HCT116 (cell line): ENCODE measurements at regions not wholly inside any gene's neighbourhood (a gene's known extent, or its start where the extent isn't known, plus 50 kb on each side); places are given as distances from the start of the nearest gene placed in this dataset.

ENCODE experiments used
- ATAC-seq: fragments of 200-7000 bp; cut with Tn5 transposase; 2 replicates; pipeline ENCODE4 v1.9.1; 2020; ENCODE audit warnings: mild to moderate bottlenecking, moderate library complexity
- BruUV-seq: library from RNA; stranded (reverse); fragments of 400-500 nt; replicated peaks from 2 replicates; lab custom pipeline; 2021; lab: Mats Ljungman, UMichigan
- CTCF ChIA-PET: fragments of 300-600 bp; sonication (Branson Sonifier 250); formaldehyde crosslinking; loops from one replicate; lab custom pipeline; 2021; ENCODE audit warnings: antibody characterized with exemption; lab: Charles Lee
- POLR2A ChIA-PET: fragments of 300-600, 350-600 bp; sonication (Branson Sonifier 250); formaldehyde crosslinking; loops from one replicate; lab custom pipeline; 2021; ENCODE audit warnings: antibody characterized with exemption; lab: Charles Lee
- RAD21 ChIA-PET, 2 experiments: fragments of 300-600 bp; sonication (Branson Sonifier 250); formaldehyde crosslinking; loops; one replicate each; lab custom pipeline; 2023; ENCODE audit warnings: low total read pairs in 2 of 2; ENCODE audit not compliant: uncharacterized antibody in 2 of 2, unreplicated experiment in 2 of 2, low non-redundant PET in 1 of 2; lab: Charles Lee
- DNase-seq: peaks from one replicate; pipeline ENCODE4 v3.0.0-alpha.2; 2010; ENCODE audit warnings: low read depth, low spot score
- H2AFZ ChIP-seq: fragments of 200-600 bp; shearing (Covaris generic), sonication (generic); 2 replicates; pipeline ENCODE4 v1.6.1; 2017; ENCODE audit warnings: low read depth, mixed run types, mixed read lengths, antibody characterized with exemption, low read length; ENCODE audit not compliant: poor library complexity, severe bottlenecking
- H3K27ac ChIP-seq: 2 replicates; pipeline ENCODE4 v1.5.1; 2012; ENCODE audit warnings: low read depth, low read length
- H3K27me3 ChIP-seq: fragments of 200-600 bp; sonication (generic); 2 replicates; pipeline ENCODE4 v1.6.1; 2016; ENCODE audit warnings: mixed run types, low read length, mixed read lengths; ENCODE audit not compliant: insufficient read depth
- H3K36me3 ChIP-seq, 2 experiments: fragments of 200-500 bp in 1 of 2; fragments of 200-600 bp in 1 of 2; sonication (Bioruptor generic) in 1 of 2; sonication (generic) in 1 of 2; 2 replicates each; pipeline versions ENCODE4 v1.5.1 to v1.6.1; 2014 to 2016; ENCODE audit warnings: low read length in 2 of 2, inconsistent platforms in 1 of 2, mixed read lengths in 1 of 2, mixed run types in 1 of 2; ENCODE audit not compliant: insufficient read depth in 2 of 2, control insufficient read depth in 1 of 2
- H3K4me1 ChIP-seq, 2 experiments: fragments of 200-600 bp in 1 of 2; sonication (generic) in 1 of 2; 2 replicates each; pipeline versions ENCODE4 v1.5.1 to v1.6.1; 2012 to 2017; ENCODE audit warnings: low read length in 2 of 2, inconsistent platforms in 1 of 2, mild to moderate bottlenecking in 1 of 2, mixed read lengths in 1 of 2, mixed run types in 1 of 2, moderate library complexity in 1 of 2; ENCODE audit not compliant: insufficient read depth in 2 of 2, control insufficient read depth in 1 of 2
- H3K4me2 ChIP-seq: fragments of 200-600 bp; sonication (generic); 2 replicates; pipeline ENCODE4 v1.6.1; 2017; ENCODE audit warnings: mixed run types, low read length, mixed read lengths
- H3K4me3 ChIP-seq, 2 experiments: fragments of 200-600 bp in 1 of 2; sonication (generic) in 1 of 2; replicated peaks in 1 of 2; 2 replicates each; pipeline ENCODE4 v1.5.1; 2011 to 2016; ENCODE audit warnings: low read length in 2 of 2, control low read depth in 1 of 2, low read depth in 1 of 2, mild to moderate bottlenecking in 1 of 2, mixed read lengths in 1 of 2, mixed run types in 1 of 2
- H3K79me2 ChIP-seq: fragments of 200-600 bp; sonication (generic); 2 replicates; pipeline ENCODE4 v1.6.1; 2017; ENCODE audit warnings: mild to moderate bottlenecking, mixed run types, low read length, moderate library complexity, mixed read lengths; ENCODE audit not compliant: insufficient read depth
- H3K9ac ChIP-seq: fragments of 200-600 bp; sonication (generic); 2 replicates; pipeline ENCODE4 v1.6.1; 2016; ENCODE audit warnings: low read length, mixed read lengths
- H3K9me2 ChIP-seq: fragments of 200-600 bp; sonication (generic), shearing (Covaris generic); 2 replicates; pipeline ENCODE4 v1.6.1; 2017; ENCODE audit warnings: mixed run types, mild to moderate bottlenecking, moderate library complexity; ENCODE audit not compliant: insufficient read depth
- H3K9me3 ChIP-seq, 2 experiments: fragments of 200-500 bp in 1 of 2; fragments of 200-600 bp in 1 of 2; sonication (Bioruptor generic) in 1 of 2; sonication (generic) in 1 of 2; 2 replicates each; pipeline ENCODE4 v1.6.1; 2014 to 2017; ENCODE audit warnings: low read length in 2 of 2, mixed read lengths in 2 of 2, inconsistent platforms in 1 of 2, low read depth in 1 of 2, mild to moderate bottlenecking in 1 of 2, mixed run types in 1 of 2, moderate library complexity in 1 of 2; ENCODE audit not compliant: control insufficient read depth in 1 of 2, insufficient read depth in 1 of 2
- H4K20me1 ChIP-seq: fragments of 200-600 bp; sonication (generic), shearing (Covaris generic); 2 replicates; pipeline ENCODE4 v1.6.1; 2017; ENCODE audit warnings: mixed run types, mild to moderate bottlenecking, moderate library complexity; ENCODE audit not compliant: insufficient read depth
- CBX3 ChIP-seq: IDR thresholded peaks from 2 replicates; pipeline ENCODE4 v1.6.1; 2012; ENCODE audit warnings: low read depth
- EZH2phosphoT487 ChIP-seq: fragments of 200-600 bp; IDR thresholded peaks from 2 replicates; pipeline ENCODE4 v1.6.1; 2018; ENCODE audit warnings: antibody characterized with exemption, borderline replicate concordance
- JUND ChIP-seq: IDR thresholded peaks from 2 replicates; pipeline ENCODE4 v1.6.1; 2012
- POLR2A ChIP-seq: IDR thresholded peaks from 2 replicates; pipeline ENCODE4 v1.7.0; 2011; ENCODE audit warnings: borderline replicate concordance; ENCODE audit not compliant: insufficient read depth, insufficient read length; ENCODE audit errors: extremely low read depth
- POLR2AphosphoS5 ChIP-seq: IDR thresholded peaks from 2 replicates; pipeline ENCODE4 v1.6.1; 2011; ENCODE audit warnings: mild to moderate bottlenecking, low read depth, low read length, moderate library complexity
- RAD21 ChIP-seq: IDR thresholded peaks from 2 replicates; pipeline ENCODE4 v1.6.1; 2012; ENCODE audit warnings: low read depth, mild to moderate bottlenecking
- SIN3A ChIP-seq: IDR thresholded peaks from 2 replicates; pipeline ENCODE4 v1.6.1; 2012; ENCODE audit warnings: low read depth
- SP1 ChIP-seq: IDR thresholded peaks from 2 replicates; pipeline ENCODE4 v1.6.1; 2012; ENCODE audit warnings: low read depth
- SRF ChIP-seq: IDR thresholded peaks from 2 replicates; pipeline ENCODE4 v1.6.1; 2012; ENCODE audit warnings: low read depth
- TCF7L2 ChIP-seq: IDR thresholded peaks from 2 replicates; pipeline ENCODE4 v1.7.0; 2011; ENCODE audit warnings: borderline replicate concordance, inconsistent platforms; ENCODE audit not compliant: insufficient read depth, insufficient read length; ENCODE audit errors: extremely low read depth
- YY1 ChIP-seq: IDR thresholded peaks from 2 replicates; pipeline ENCODE4 v1.6.1; 2011; ENCODE audit warnings: low read length, low read depth, moderate library complexity, mild to moderate bottlenecking; ENCODE audit not compliant: insufficient replicate concordance; ENCODE audit errors: extremely low read depth
- ZBTB33 ChIP-seq: IDR thresholded peaks from 2 replicates; pipeline ENCODE4 v1.6.1; 2011; ENCODE audit warnings: mild to moderate bottlenecking, low read length, moderate library complexity; ENCODE audit not compliant: insufficient replicate concordance; ENCODE audit errors: extremely low read depth
- ZNF274 ChIP-seq: fragments of 200-500 bp; sonication (Bioruptor generic); IDR thresholded peaks from 2 replicates; pipeline ENCODE4 v1.6.1; 2014; ENCODE audit warnings: mild to moderate bottlenecking, low read depth, low read length, inconsistent platforms
- intact Hi-C: fragments of 100-400 bp; cut with micrococcal nuclease; formaldehyde crosslinking; loops from 2 replicates; pipeline ENCODE4 v1.10.0; 2022
- TF ChIP-seq, protein P1 (sequence below): IDR thresholded peaks from 2 replicates; pipeline ENCODE4 v1.6.1; 2012; ENCODE audit warnings: low read depth
- TF ChIP-seq, protein P2 (sequence below): IDR thresholded peaks from 2 replicates; pipeline ENCODE4 v1.6.1; 2012
- TF ChIP-seq, protein P3 (sequence below), 3 experiments: fragments of 200-600 bp in 1 of 3; sonication (generic) in 1 of 3; IDR thresholded peaks in 2 of 3; conservative IDR thresholded peaks in 1 of 3; 2 replicates each; pipeline ENCODE4 v1.5.1; 2012 to 2017; ENCODE audit warnings: low read depth in 2 of 3, low read length in 2 of 3, antibody characterized with exemption in 1 of 3, borderline replicate concordance in 1 of 3, control low read depth in 1 of 3, mild to moderate bottlenecking in 1 of 3, mixed read lengths in 1 of 3, mixed run types in 1 of 3, moderate library complexity in 1 of 3; ENCODE audit not compliant: insufficient read depth in 1 of 3

DNA sequence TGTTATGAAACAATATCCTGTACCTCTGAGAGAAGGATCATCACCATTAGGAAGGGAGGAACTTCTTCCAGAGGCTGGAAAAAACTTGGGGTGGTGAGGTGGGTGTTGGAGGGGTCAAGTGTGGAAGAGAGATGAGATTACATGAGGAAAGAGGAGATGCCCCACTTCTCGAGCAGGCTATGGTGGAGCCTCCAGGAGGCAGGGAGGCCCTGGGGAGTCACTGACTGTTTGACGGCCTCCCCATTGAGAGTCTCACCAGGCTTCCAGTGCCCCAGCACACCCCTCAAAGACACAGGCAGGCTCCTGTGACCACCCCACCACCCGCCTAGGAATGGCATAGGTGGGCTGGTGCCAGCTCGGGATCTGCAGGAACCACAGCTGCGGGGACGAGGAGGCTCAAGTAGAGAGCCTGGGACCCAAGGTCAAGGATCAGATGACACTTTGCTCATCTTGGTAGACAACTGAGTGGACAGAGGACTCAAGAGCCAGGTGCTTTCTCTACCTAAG lies 185.3 kb upstream of the GDF10 start:
- ChIA-PET CTCF (no interaction called here), RAD21 (no interaction called here)
- no peaks in the 10 kb centered on the region for H3K9me3 ChIP-seq

More for the DNA sequence above, 185.3 kb upstream of the GDF10 start:
- H3K9me2 ChIP-seq = no peaks in the 10 kb centered on the region
- TF ChIP-seq TCF7L2 (no peak), POLR2A (no peak), EZH2phosphoT487 (no peak), SP1 (no peak), RAD21 (no peak), ZBTB33 (no peak), ZNF274 (no peak), SIN3A (no peak), POLR2AphosphoS5 (no peak), YY1 (no peak), SRF (no peak), JUND (no peak), CBX3 (no peak)
- TF ChIP-seq, protein P1, sequence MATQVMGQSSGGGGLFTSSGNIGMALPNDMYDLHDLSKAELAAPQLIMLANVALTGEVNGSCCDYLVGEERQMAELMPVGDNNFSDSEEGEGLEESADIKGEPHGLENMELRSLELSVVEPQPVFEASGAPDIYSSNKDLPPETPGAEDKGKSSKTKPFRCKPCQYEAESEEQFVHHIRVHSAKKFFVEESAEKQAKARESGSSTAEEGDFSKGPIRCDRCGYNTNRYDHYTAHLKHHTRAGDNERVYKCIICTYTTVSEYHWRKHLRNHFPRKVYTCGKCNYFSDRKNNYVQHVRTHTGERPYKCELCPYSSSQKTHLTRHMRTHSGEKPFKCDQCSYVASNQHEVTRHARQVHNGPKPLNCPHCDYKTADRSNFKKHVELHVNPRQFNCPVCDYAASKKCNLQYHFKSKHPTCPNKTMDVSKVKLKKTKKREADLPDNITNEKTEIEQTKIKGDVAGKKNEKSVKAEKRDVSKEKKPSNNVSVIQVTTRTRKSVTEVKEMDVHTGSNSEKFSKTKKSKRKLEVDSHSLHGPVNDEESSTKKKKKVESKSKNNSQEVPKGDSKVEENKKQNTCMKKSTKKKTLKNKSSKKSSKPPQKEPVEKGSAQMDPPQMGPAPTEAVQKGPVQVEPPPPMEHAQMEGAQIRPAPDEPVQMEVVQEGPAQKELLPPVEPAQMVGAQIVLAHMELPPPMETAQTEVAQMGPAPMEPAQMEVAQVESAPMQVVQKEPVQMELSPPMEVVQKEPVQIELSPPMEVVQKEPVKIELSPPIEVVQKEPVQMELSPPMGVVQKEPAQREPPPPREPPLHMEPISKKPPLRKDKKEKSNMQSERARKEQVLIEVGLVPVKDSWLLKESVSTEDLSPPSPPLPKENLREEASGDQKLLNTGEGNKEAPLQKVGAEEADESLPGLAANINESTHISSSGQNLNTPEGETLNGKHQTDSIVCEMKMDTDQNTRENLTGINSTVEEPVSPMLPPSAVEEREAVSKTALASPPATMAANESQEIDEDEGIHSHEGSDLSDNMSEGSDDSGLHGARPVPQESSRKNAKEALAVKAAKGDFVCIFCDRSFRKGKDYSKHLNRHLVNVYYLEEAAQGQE = no peak
- TF ChIP-seq, protein P2, sequence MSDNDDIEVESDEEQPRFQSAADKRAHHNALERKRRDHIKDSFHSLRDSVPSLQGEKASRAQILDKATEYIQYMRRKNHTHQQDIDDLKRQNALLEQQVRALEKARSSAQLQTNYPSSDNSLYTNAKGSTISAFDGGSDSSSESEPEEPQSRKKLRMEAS = no peak
- TF ChIP-seq, protein P3, sequence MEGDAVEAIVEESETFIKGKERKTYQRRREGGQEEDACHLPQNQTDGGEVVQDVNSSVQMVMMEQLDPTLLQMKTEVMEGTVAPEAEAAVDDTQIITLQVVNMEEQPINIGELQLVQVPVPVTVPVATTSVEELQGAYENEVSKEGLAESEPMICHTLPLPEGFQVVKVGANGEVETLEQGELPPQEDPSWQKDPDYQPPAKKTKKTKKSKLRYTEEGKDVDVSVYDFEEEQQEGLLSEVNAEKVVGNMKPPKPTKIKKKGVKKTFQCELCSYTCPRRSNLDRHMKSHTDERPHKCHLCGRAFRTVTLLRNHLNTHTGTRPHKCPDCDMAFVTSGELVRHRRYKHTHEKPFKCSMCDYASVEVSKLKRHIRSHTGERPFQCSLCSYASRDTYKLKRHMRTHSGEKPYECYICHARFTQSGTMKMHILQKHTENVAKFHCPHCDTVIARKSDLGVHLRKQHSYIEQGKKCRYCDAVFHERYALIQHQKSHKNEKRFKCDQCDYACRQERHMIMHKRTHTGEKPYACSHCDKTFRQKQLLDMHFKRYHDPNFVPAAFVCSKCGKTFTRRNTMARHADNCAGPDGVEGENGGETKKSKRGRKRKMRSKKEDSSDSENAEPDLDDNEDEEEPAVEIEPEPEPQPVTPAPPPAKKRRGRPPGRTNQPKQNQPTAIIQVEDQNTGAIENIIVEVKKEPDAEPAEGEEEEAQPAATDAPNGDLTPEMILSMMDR (IDR thresholded peaks at IDR 0.05 in 2 of 3, conservative IDR thresholded peaks at IDR 0.05 in 1 of 3; ENCODE audit: borderline replicate concordance in 1 of 3, insufficient read depth in 1 of 3, low read depth in 2 of 3, low read length in 2 of 3) = no peak
- no peak overlapping the region for H3K27ac ChIP-seq
- no peaks in the 10 kb centered on the region for H3K4me1 ChIP-seq
- no peak overlapping the region for H3K9ac ChIP-seq
- H3K79me2 ChIP-seq = no peaks in the 10 kb centered on the region
- no peaks in the 10 kb centered on the region for H3K36me3 ChIP-seq
- no peak overlapping the region for H3K4me2 ChIP-seq
- POLR2A ChIA-PET = no interaction called here
- no peak for DNase-seq
- ATAC-seq = no peak
- peaks cover 3% of the 10 kb centered on the region; the same call in 1 of the 2 replicates for H3K27me3 ChIP-seq
- BruUV-seq = no TSS peak
- intact Hi-C loops = no loop called here
- H3K4me3 ChIP-seq = no peak overlapping the region
- no peak overlapping the region for H2AFZ ChIP-seq
- no peaks in the 10 kb centered on the region for H4K20me1 ChIP-seq
